Activated CD4-positive, alpha-beta T cell treated with anti-CD3 and anti-CD28 coated beads, Interleukin-2, amount 50 U/mL, for 16 hours (primary cell): ENCODE measurements at regions not wholly inside any gene's neighbourhood (a gene's known extent, or its start where the extent isn't known, plus 50 kb on each side); places are given as distances from the start of the nearest gene placed in this dataset.

ENCODE experiments used
- DNase-seq: peaks from one replicate; pipeline ENCODE4 v3.0.0-alpha.2; 2020

DNA sequence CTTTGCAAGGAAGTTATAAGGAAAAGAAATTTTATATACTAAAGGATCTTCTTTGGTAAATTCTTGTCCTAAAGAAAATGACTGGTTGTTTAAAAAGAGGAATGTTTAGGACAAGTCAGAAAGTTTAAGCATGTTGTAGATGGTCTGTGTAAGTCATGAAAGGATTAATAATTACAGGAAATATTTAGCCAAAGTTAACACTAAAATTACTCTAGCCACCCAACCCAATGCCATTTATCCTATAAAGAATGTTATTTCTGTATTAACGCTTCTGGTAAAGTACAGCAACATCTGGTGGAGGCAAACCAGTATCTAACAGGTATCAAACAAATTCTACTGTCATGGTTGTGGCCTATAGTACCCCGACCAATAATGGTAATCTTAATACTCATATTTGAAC is 546.9 kb upstream of the PKDCC start:
- no peak for DNase-seq

- no peak for DNase-seq
These were observed 545.1 kb upstream of the PKDCC start for GRCh38 chr2:41502752-41503151.

DNA sequence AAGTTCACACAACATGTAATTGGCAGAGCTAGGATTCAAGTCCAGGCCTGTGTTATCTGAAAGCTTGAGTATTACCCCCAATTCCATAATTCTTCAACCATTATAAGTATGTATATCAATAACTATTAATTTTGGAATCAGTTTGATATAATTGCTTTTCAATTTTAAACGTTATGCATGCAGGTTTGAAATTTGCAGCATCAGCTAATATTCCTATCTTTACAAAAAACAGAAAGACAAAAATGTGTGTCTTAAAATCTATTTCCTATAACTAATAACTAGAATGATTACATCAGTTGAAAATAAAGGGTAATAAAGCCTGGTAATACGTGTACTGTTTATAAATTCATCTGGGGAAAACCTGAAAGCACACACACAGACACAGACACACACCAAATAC is 543.3 kb upstream of the PKDCC start:
- no peak for DNase-seq

DNA sequence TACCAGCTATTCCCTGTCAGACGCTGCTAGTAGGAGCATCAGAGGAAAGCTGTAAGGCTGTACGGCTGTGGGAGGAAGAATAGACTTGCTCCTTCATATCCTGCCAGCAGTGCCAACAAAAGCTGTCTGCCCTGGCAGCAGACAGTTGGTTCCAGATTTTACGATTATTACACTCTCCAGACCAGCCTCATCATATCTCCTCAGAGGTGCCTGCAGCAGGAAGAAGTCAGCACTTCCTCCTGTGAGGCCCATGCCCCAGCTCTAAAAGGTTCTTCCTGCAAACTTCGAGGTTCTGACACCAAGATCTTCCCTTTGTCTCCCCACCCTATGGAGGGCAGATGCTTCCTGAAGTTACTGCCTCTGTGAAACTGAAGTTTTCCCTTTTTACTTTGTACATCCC is 537.7 kb upstream of the PKDCC start:
- no peak for DNase-seq

DNA sequence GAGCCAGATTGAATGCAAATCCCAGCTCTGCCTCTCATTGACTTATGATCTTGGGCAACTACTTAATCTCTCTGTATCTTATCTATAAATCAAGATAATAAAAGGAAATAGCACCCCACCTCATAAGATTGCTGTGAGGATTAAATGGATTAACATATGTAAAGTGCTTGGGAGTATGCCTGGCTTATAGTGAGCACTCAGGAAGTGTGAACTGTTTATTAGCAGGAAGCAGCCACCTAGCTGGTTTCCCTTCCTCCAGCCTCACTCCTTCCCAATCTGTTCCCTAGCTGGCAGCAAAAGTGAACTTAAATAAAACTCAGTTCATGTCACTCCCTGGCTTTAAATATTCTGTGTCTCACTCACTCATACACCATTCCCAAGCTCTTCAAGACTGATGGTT is 526.6 kb upstream of the PKDCC start:
- DNase-seq: no peak

- DNase-seq: no peak
These were observed 520.1 kb upstream of the PKDCC start for GRCh38 chr2:41527525-41528323.

DNA sequence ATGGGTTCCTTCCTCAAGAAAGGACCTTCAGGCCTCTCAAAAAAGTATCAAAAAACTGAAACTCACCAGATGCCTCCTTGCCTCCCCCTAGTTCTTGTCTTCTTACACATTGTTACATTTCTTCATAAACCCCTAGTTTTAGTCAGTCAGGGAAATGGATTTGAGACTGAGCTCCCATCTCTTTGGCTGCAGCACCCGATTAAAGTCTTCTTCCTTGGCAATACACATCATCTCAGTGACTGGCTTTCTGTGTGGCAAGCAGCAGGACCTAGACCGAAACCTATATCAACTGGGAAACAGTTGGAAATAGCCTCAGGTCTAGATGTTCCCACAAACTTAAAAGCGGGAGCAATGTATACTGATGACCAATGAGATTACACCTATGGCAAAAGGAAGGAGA is 512.2 kb upstream of the PKDCC start:
- no peak for DNase-seq

- DNase-seq: no peak
These were observed 507.4 kb upstream of the PKDCC start for GRCh38 chr2:41540272-41540998.

DNA sequence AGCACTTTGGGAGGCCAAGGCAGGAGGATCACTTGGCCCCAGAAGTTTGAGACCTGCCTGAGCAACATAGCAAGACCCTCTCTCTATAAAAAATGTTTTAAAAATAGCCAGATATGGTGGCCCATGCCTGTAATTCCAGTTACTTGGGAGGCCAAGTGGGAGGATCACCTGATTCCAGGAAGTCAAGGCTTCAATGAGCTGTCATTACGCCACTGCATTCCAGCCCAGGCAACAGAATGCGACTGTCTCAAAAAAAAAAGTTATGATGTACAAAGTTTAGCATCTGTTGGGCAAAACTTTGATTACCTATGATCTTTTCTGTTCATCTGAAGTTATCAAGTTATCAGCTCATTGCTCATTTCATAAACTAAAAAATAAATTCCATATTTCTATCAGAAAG is 504.1 kb upstream of the PKDCC start:
- no peak for DNase-seq

- DNase-seq: no peak
These were observed 503.1 kb upstream of the PKDCC start for GRCh38 chr2:41544709-41545108.

GRCh38 chr2:41546031-41546430 is 501.8 kb upstream of the PKDCC start:
- DNase-seq: no peak

DNA sequence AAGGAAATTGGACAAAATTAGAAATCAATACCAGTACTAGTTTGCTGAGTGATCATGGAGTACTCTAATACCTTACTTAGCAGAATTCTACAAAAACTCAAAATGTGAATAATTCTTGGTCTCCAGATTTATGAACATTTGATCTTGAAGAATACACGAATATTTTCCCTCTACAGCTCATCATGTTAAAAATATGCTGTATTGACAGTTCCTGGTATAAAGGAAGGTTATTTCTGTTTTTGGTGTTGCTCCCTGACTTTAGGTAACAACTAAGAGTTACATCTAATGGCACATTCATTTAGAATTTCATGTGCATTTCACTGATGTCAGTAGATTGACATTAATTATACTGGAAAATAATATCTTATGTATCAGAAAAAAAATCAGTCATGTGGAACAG is 479.2 kb upstream of the PKDCC start:
- no peak for DNase-seq

GRCh38 chr2:41572154-41572553 is 475.7 kb upstream of the PKDCC start:
- no peak for DNase-seq

GRCh38 chr2:41576423-41576822 is 471.4 kb upstream of the PKDCC start:
- no peak for DNase-seq

DNA sequence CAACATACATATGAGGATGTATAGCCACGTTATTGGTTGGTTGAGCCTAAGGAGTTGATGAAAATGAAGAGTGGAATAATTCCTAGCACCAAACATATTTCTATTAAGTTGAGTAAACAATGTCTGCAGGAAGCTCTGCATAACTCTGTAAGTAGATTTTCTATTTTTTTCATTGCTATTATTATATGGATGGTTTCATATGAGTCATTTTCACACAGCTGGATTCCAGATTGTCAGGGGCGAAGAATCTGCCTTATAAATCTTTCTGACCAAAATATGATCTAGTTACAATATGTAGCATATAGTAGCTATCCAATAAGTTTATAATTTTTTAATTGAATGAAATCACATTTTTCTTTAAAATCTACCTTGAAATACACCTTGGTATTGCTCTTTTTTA is 468.0 kb upstream of the PKDCC start:
- DNase-seq: no peak

GRCh38 chr2:41580806-41581205 is 467.0 kb upstream of the PKDCC start:
- DNase-seq: no peak

DNA sequence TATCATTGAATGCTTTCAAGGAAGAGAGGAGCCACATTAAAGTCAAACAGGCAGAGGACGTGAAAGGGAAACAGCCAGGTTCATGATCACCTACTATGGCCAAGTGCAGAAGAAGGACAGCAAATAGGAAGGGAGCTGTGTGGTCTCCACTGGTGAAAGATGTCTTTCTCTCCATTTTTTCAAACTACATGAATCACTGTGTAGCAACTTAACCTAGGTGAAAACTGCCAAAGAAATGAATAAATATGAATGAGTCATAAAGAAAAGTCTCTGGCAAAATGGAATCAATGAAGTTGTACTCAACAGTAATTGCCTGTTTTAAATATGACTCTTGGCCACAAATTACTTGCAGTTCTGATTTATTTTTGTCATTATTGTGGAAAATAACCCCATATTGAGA is 452.6 kb upstream of the PKDCC start:
- DNase-seq: no peak

- no peak for DNase-seq
These were observed 450.1 kb upstream of the PKDCC start for GRCh38 chr2:41597680-41598079.

GRCh38 chr2:41598161-41598894 is 449.5 kb upstream of the PKDCC start:
- DNase-seq: no peak

DNA sequence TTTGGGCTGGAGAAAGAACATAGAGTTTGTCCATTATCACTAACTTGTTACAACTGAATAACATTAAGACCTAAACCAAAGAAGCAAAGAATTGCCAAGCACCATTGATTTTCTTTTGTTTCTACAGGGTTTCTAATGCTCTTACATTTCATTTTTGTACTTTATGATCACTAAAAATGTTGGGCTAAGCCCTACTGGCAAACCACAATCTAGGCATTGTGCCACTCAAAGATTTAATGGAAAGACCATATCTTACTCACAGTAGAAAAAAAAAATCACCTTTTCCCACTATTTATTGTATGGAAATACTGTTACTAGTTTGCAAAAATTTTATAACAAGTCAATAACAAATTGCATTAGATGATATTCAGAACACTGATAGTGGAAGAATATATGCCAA is 447.4 kb upstream of the PKDCC start:
- DNase-seq: no peak

DNA sequence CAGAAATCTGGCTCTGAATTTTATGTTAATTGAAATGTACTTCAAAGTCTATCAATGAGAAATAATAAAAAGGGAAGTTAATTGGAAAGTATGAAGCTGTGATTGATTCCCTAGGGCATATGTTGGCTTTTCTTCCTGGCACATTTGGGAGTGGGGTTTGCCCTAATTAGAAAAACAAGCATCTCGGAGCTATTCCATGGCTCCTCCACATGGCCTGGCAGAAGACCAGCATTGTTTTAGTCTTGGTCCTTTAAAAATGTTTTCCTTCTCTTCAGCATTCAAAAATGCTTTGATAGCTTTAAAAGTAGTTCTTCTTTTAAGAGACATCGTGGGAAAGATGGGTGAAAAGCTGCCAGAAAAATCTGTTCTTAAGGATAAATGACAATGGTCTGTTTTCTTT is 445.5 kb upstream of the PKDCC start:
- no peak for DNase-seq

DNA sequence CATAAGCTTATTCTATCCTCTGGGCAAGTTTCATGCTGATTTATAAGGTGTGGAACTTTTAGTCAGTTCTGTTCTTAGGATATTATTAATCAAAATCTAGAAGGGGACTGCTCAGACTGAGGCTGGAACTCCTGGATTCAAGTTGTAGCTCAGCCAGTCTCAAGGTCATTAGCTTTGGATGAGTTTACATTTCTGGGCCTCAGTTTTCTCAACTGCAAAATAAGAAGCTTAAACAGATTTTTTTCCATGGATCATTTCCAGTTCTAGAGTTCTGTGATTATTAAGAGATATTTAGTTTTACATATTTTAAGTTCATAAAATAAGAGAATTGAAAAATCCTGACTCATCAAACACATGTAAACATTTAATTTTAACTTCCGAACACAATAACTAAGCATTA is 442.5 kb upstream of the PKDCC start:
- DNase-seq: no peak

DNA sequence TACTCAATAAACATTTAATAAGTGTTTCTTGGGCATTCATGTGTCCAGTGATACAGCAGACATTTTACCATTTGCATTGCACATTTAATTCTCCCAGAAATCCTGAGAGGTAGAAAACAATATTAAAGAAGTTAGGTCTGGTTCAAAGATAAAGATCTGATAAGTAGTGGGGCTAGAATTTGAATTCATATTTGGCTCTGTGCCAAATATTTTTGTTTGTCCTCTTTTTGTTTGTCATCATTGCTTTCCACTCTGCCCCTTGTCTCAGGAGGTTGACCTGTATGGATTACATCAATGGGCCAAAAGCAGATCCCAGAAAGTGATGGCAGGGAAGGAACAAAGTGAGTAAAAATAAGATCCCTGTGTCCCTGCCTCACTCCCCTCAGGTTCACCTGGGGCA is 441.9 kb upstream of the PKDCC start:
- no peak for DNase-seq
